ENCODE measurements at regions not wholly inside any gene's neighbourhood (a gene's known extent, or its start where the extent isn't known, plus 50 kb on each side); places are given as distances from the start of the nearest gene placed in this dataset.

- TF ChIP-seq SPI1 (IDR thresholded peaks at IDR 0.05; ENCODE audit: low read depth, low read length) = no peak
- no peak for TF ChIP-seq POLR2AphosphoS5 (IDR thresholded peaks at IDR 0.05; ENCODE audit: low read depth, low read length)
- no peak for TF ChIP-seq POLR2A (IDR thresholded peaks at IDR 0.05; ENCODE audit: low read depth, low read length)
- no peak for TF ChIP-seq TAF1 (IDR thresholded peaks at IDR 0.05; ENCODE audit: low read depth, low read length)
Observed at GRCh38 chr18:11215216-11215615, 65.8 kb upstream of the PIEZO2 start.

Data from GM12891 (cell line).